ENCODE measurements at regions not wholly inside any gene's neighbourhood (a gene's known extent, or its start where the extent isn't known, plus 50 kb on each side); places are given as distances from the start of the nearest gene placed in this dataset.

GRCh38 chr11:8321876-8322275 lies 58.2 kb upstream of the LMO1 start:
- no peak for TF ChIP-seq CREB3 (CRISPR knock-in tag; IDR thresholded peaks at IDR 0.05)
- TF ChIP-seq THYN1 (CRISPR knock-in tag; IDR thresholded peaks at IDR 0.05; ENCODE audit: borderline replicate concordance, low read depth), result no peak
- no peak for TF ChIP-seq CBFB (CRISPR knock-in tag; IDR thresholded peaks at IDR 0.05)
- TF ChIP-seq RERE (CRISPR knock-in tag; IDR thresholded peaks at IDR 0.05; ENCODE audit: low read depth), result no peak
- no peak for TF ChIP-seq IKZF5 (CRISPR knock-in tag; IDR thresholded peaks at IDR 0.05)
- TF ChIP-seq TSC22D2 (CRISPR knock-in tag; IDR thresholded peaks at IDR 0.05; ENCODE audit: borderline replicate concordance), result no peak
- TF ChIP-seq NFE2L2 (IDR thresholded peaks at IDR 0.05; ENCODE audit: low read length), result no peak
- no peak for TF ChIP-seq CENPT (CRISPR knock-in tag; IDR thresholded peaks at IDR 0.05; ENCODE audit: low read depth)
- TF ChIP-seq RBAK (CRISPR knock-in tag; IDR thresholded peaks at IDR 0.05), result no peak
- TF ChIP-seq ZEB1 (IDR thresholded peaks at IDR 0.05; ENCODE audit: insufficient replicate concordance, low read depth), result no peak
- TF ChIP-seq ZSCAN25 (CRISPR knock-in tag; IDR thresholded peaks at IDR 0.05), result no peak
- no peak for FAIRE-seq
- in situ Hi-C loops (cut with HindIII; ENCODE audit: extremely low pct_ligation_motif_present, low pct_unique_long_range_greater_than_20kb), result no loop called here

More at GRCh38 chr11:8321876-8322275, 58.2 kb upstream of the LMO1 start:
- Histone ChIP-seq H4K20me1 (ENCODE audit: insufficient read depth, low read length) (no peaks in the 10 kb centered on the region), H3K4me2 (ENCODE audit: low read depth, low read length) (no peak overlapping the region), H3K79me2 (ENCODE audit: insufficient read depth, low read length) (no peaks in the 10 kb centered on the region), H3K4me1 (ENCODE audit: insufficient read depth, low read length) (no peaks in the 10 kb centered on the region), H3K27ac (ENCODE audit: extremely low read length, insufficient read depth, low read length) (no peak overlapping the region), H3K27me3 (ENCODE audit: control insufficient read depth in 1 of 2, insufficient read depth in 2 of 2, low read length in 2 of 2) (peaks cover 1 to 16% of the 10 kb centered on the region in 2 experiments; a peak in 3 of 5 replicates), H3K4me3 (replicated peaks in 1 of 3; ENCODE audit: insufficient read depth in 1 of 3, low read depth in 2 of 3, low read length in 3 of 3) (no peak overlapping the region), H3K36me3 (replicated peaks in 1 of 2; ENCODE audit: control insufficient read depth in 1 of 2, insufficient read depth in 2 of 2, low read length in 2 of 2) (no peaks in the 10 kb centered on the region), H3K9me3 (ENCODE audit: low read length) (no peaks in the 10 kb centered on the region), H3K9ac (ENCODE audit: insufficient read depth, low read depth, low read length) (no peak overlapping the region), H2AFZ (ENCODE audit: low read length) (no peak overlapping the region)
- intact Hi-C loops (cut with micrococcal nuclease; ENCODE audit: unreplicated experiment), result no loop called here
- POLR2A ChIA-PET, result no interaction called here
- DNase-seq (ENCODE audit: low spot score) (no peak), ATAC-seq (no peak)
- CTCF ChIA-PET (ENCODE audit: low intra/inter-chr PET ratio, low total read pairs), result no interaction called here
- no TSS peak for BruUV-seq (replicated peaks)
- 32% methylated on average over 4 of the region's 10 CpGs for WGBS (ENCODE audit: low lambda C conversion rate)

Measured in HepG2 (cell line).